ENCODE measurements at regions not wholly inside any gene's neighbourhood (a gene's known extent, or its start where the extent isn't known, plus 50 kb on each side); places are given as distances from the start of the nearest gene placed in this dataset.

GRCh38 chr5:29779141-29779540 lies 1414.3 kb upstream of the CDH6 start:
- TF ChIP-seq POLR2AphosphoS5 (IDR thresholded peaks at IDR 0.05) (no peak), CTCF (IDR thresholded peaks at IDR 0.05) (no peak)
- H3K4me3 ChIP-seq = no peak overlapping the region
- in situ Hi-C loops (cut with MboI; ENCODE audit: low pct_ligation_motif_present in 1 of 4, low pct_unique_long_range_greater_than_20kb in 1 of 4, low sequenced_read_pairs in 3 of 4) = no loop called here
- intact Hi-C loops (cut with DNase I; ENCODE audit: low total_unique reads) = no loop called here
- H3K27ac ChIP-seq = no peak overlapping the region
- no peaks in the 10 kb centered on the region for H3K27me3 ChIP-seq
- H3K36me3 ChIP-seq = no peaks in the 10 kb centered on the region
- H3K9me3 ChIP-seq = no peaks in the 10 kb centered on the region
- DNase-seq = no peak
- 52 to 60% methylated on average over 3 of the region's 3 CpGs for WGBS, 2 donors (ENCODE audit: low coverage in 1 of 2)
- no peaks in the 10 kb centered on the region for H3K4me1 ChIP-seq

- intact Hi-C loops (cut with DNase I; ENCODE audit: low total_unique reads) (no loop called here), in situ Hi-C loops (cut with MboI; ENCODE audit: low pct_ligation_motif_present in 1 of 4, low pct_unique_long_range_greater_than_20kb in 1 of 4, low sequenced_read_pairs in 3 of 4) (no loop called here)
- Histone ChIP-seq H3K27me3 (no peaks in the 10 kb centered on the region), H3K4me3 (no peak overlapping the region), H3K27ac (no peak overlapping the region), H3K9me3 (no peaks in the 10 kb centered on the region), H3K36me3 (no peaks in the 10 kb centered on the region), H3K4me1 (no peaks in the 10 kb centered on the region)
- 72 to 80% methylated on average over 3 of the region's 3 CpGs for WGBS, 2 donors (ENCODE audit: low coverage in 1 of 2)
- TF ChIP-seq EP300 (IDR thresholded peaks at IDR 0.05; ENCODE audit: low read depth) = no peak
- no peak for TF ChIP-seq POLR2AphosphoS5 (IDR thresholded peaks at IDR 0.05)
- TF ChIP-seq POLR2A (IDR thresholded peaks at IDR 0.05) = no peak
- no peak for TF ChIP-seq CTCF (IDR thresholded peaks at IDR 0.05)
- no peak for DNase-seq
These were observed 1416.1 kb upstream of the CDH6 start for GRCh38 chr5:29777373-29777772.

GRCh38 chr5:29770936-29771335 lies 1422.5 kb upstream of the CDH6 start:
- no peak overlapping the region for H3K4me3 ChIP-seq
- H3K27me3 ChIP-seq = no peaks in the 10 kb centered on the region
- intact Hi-C loops (cut with DNase I; ENCODE audit: low total_unique reads) = no loop called here
- TF ChIP-seq POLR2A (IDR thresholded peaks at IDR 0.05) = no peak
- no peak for TF ChIP-seq EP300 (IDR thresholded peaks at IDR 0.05; ENCODE audit: low read depth)
- no peak for TF ChIP-seq POLR2AphosphoS5 (IDR thresholded peaks at IDR 0.05)
- no peak for TF ChIP-seq CTCF (IDR thresholded peaks at IDR 0.05)
- H3K9me3 ChIP-seq = peaks cover 0 to 3% of the 10 kb centered on the region in 2 donors
- no peak overlapping the region for H3K27ac ChIP-seq
- no peak for DNase-seq
- no peaks in the 10 kb centered on the region for H3K36me3 ChIP-seq
- in situ Hi-C loops (cut with MboI; ENCODE audit: low pct_ligation_motif_present in 1 of 4, low pct_unique_long_range_greater_than_20kb in 1 of 4, low sequenced_read_pairs in 3 of 4) = no loop called here
- WGBS, 2 donors (ENCODE audit: low coverage in 1 of 2) = 55% methylated on average over 2 of the region's 2 CpGs
- no peaks in the 10 kb centered on the region for H3K4me1 ChIP-seq

- no peaks in the 10 kb centered on the region for H3K27me3 ChIP-seq
- H3K4me3 ChIP-seq = no peak overlapping the region
- no peaks in the 10 kb centered on the region for H3K4me1 ChIP-seq
- intact Hi-C loops (cut with DNase I; ENCODE audit: low total_unique reads) = no loop called here
- no peak for DNase-seq
- peaks cover 0 to 3% of the 10 kb centered on the region in 2 donors for H3K9me3 ChIP-seq
- H3K36me3 ChIP-seq = no peaks in the 10 kb centered on the region
- in situ Hi-C loops (cut with MboI; ENCODE audit: low pct_ligation_motif_present in 1 of 4, low pct_unique_long_range_greater_than_20kb in 1 of 4, low sequenced_read_pairs in 3 of 4) = no loop called here
- no peak for TF ChIP-seq CTCF (IDR thresholded peaks at IDR 0.05)
- H3K27ac ChIP-seq = no peak overlapping the region
- WGBS, 2 donors (ENCODE audit: low coverage in 1 of 2) = 92% methylated on average over 2 to 5 of the region's 5 CpGs
These were observed 1424.0 kb upstream of the CDH6 start for GRCh38 chr5:29769474-29769873.
